Skeletal muscle satellite cell (primary cell): ENCODE measurements at regions not wholly inside any gene's neighbourhood (a gene's known extent, or its start where the extent isn't known, plus 50 kb on each side); places are given as distances from the start of the nearest gene placed in this dataset.

ENCODE experiments used
- H3K27me3 ChIP-seq: 2 replicates; pipeline ENCODE4 v1.7.0; 2013; ENCODE audit warnings: low read length; ENCODE audit not compliant: control insufficient read depth, insufficient read depth
- H3K36me3 ChIP-seq: 2 replicates; pipeline ENCODE4 v1.7.0; 2013; ENCODE audit warnings: mild to moderate bottlenecking, control low read depth, low read length; ENCODE audit not compliant: insufficient read depth
- H3K4me1 ChIP-seq: 2 replicates; pipeline ENCODE4 v1.7.0; 2013; ENCODE audit warnings: low read length; ENCODE audit not compliant: control insufficient read depth, insufficient read depth
- H3K4me2 ChIP-seq: 2 replicates; pipeline ENCODE4 v1.7.0; 2013; ENCODE audit warnings: mild to moderate bottlenecking, low read length
- H3K4me3 ChIP-seq: 2 replicates; pipeline ENCODE4 v1.7.0; 2013; ENCODE audit warnings: low read length
- H3K9ac ChIP-seq: 2 replicates; pipeline ENCODE4 v1.7.0; 2013; ENCODE audit warnings: mild to moderate bottlenecking, low read depth, low read length, moderate library complexity
- H3K9me3 ChIP-seq: replicated peaks from 2 replicates; pipeline ENCODE4 v1.7.0; 2013; ENCODE audit warnings: mild to moderate bottlenecking, control low read depth, low read length

DNA sequence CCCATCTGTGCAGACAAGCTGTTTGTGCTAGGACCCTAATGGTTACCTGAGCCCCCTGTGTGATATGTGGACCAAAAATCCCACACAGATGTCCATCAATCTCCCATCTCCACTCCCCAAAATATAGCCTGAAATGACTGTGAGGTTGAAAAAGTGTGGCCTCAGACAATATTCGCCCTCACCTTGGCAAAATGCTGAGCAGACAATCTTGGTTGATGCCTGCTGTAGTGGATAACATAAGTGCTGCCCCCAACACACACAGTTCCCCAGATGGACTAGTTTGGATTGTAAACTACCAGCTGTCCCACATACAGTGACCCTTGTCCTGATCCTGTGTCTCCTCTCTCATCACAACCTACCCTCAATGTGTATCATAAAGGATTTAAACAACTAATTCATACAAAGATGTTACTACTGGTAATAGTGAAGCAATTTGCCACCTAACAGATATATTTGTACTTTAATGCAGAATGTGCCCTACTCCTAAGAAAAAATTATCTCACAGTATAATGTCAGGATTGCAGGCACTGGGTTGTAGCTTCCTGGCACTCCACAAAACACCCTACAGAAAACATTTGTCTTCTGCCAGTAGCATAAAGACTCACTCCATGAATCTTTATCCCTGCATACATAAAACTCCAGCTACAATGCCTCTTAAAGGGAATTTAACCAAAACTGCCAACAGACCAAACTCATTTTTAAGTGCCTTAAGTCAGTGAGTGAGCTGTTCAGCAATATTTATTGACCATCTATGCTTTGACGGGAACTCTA, 161.6 kb downstream of the FBXO15 start:
- H3K4me3 ChIP-seq = no peak overlapping the region
- H3K9me3 ChIP-seq = peaks cover 14% of the 10 kb centered on the region
- H3K9ac ChIP-seq = no peak overlapping the region
- H3K36me3 ChIP-seq = no peaks in the 10 kb centered on the region
- H3K27me3 ChIP-seq = no peaks in the 10 kb centered on the region
- no peaks in the 10 kb centered on the region for H3K4me1 ChIP-seq
- H3K4me2 ChIP-seq = no peak overlapping the region

GRCh38 chr18:73983970-73984369, 163.7 kb downstream of the FBXO15 start:
- no peaks in the 10 kb centered on the region for H3K36me3 ChIP-seq
- peaks cover 12% of the 10 kb centered on the region for H3K9me3 ChIP-seq
- H3K4me2 ChIP-seq = no peak overlapping the region
- H3K4me1 ChIP-seq = no peaks in the 10 kb centered on the region
- no peak overlapping the region for H3K9ac ChIP-seq
- H3K4me3 ChIP-seq = no peak overlapping the region
- H3K27me3 ChIP-seq = no peaks in the 10 kb centered on the region

DNA sequence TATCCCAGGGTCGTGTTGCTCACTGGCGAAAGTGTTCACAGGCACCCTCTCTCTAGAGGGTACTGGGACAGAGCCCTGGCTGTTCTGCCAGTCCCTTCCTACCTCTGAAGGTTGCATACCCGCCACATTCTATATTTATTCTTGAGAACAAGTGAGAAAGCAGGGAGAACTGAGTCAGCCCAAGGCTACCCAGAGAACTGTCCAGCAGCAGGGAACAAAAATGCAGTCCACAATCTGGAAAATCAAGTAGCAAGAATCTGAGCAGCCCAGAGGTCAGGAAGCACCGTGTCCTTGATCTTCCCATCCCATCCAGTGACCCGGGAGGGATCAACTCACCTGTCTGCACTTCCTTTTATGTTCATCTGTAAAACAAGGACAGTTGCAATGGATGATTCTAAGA, 164.1 kb downstream of the FBXO15 start:
- Histone ChIP-seq H3K27me3 (no peaks in the 10 kb centered on the region), H3K4me3 (no peak overlapping the region), H3K4me2 (no peak overlapping the region), H3K36me3 (no peaks in the 10 kb centered on the region), H3K9me3 (peaks cover 16% of the 10 kb centered on the region), H3K9ac (no peak overlapping the region), H3K4me1 (no peaks in the 10 kb centered on the region)

DNA sequence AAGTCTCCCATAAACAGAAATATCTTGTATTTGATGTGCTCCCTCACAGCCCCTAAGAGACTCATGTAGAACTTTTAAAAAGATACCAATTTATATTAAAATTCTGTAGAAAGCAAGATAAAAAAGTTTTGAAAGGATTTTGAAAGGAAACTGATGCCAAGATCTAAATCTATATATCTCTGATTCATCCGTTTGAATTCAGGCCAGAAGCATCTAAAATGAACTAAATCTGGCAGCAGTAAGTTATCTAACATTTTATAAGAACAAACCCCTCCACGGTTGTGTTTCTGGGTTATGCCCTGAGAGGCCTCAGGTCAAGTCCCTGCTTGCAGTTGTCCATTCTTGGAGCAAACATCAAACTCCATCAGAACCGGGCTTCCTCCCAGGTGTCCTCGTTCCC, 165.8 kb downstream of the FBXO15 start:
- no peaks in the 10 kb centered on the region for H3K27me3 ChIP-seq
- no peaks in the 10 kb centered on the region for H3K36me3 ChIP-seq
- H3K9me3 ChIP-seq = peaks cover 24% of the 10 kb centered on the region
- H3K4me1 ChIP-seq = no peaks in the 10 kb centered on the region
- H3K4me3 ChIP-seq = no peak overlapping the region
- no peak overlapping the region for H3K9ac ChIP-seq
- no peak overlapping the region for H3K4me2 ChIP-seq

DNA sequence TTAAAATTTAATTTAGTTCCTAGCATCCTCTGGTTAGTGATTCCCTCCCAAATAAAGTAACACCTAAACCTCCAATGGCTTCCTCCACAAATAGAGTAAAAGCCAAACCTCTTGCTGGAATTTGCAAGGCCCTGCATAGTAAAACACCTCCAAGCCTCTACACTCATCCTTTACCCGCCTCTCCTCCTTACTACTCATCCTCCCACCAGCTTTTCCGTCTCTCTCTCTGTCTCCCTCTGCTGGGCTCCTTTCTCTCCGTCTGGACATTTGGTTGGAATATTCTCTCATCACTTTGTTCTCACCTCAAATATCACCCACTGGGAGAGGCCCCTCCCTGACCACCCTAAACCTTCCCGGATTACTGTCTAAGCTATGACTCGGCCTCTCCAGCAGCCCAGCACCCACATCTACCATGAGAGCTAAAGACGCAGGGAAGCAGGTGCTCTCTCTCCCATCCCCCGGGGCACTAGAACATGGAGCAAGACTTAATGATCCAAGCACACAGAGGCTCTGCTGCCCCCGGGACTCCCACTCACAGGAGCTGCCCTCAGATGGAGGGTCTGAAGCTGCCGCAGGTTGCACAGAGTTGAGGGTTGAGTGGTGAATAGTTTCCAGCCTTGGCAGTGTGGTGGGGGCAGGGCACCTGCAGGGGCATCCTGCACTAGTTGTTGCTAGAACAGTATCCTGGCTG, 167.2 kb downstream of the FBXO15 start:
- no peak overlapping the region for H3K9ac ChIP-seq
- H3K9me3 ChIP-seq = peaks cover 20% of the 10 kb centered on the region
- H3K4me3 ChIP-seq = no peak overlapping the region

GRCh38 chr18:73979742-73980141, 167.9 kb downstream of the FBXO15 start:
- Histone ChIP-seq H3K4me2 (no peak overlapping the region), H3K9ac (no peak overlapping the region), H3K36me3 (no peaks in the 10 kb centered on the region), H3K4me3 (no peak overlapping the region), H3K27me3 (no peaks in the 10 kb centered on the region), H3K9me3 (peaks cover 23% of the 10 kb centered on the region), H3K4me1 (no peaks in the 10 kb centered on the region)

More for the DNA sequence above, 167.2 kb downstream of the FBXO15 start:
- H3K4me2 ChIP-seq = no peak overlapping the region
- no peaks in the 10 kb centered on the region for H3K36me3 ChIP-seq
- H3K4me1 ChIP-seq = no peaks in the 10 kb centered on the region
- H3K27me3 ChIP-seq = no peaks in the 10 kb centered on the region

GRCh38 chr18:73976433-73976832, 171.2 kb downstream of the FBXO15 start:
- H3K4me1 ChIP-seq = no peaks in the 10 kb centered on the region
- H3K4me2 ChIP-seq = no peak overlapping the region
- H3K4me3 ChIP-seq = no peak overlapping the region
- H3K9me3 ChIP-seq = peaks cover 25% of the 10 kb centered on the region
- no peak overlapping the region for H3K9ac ChIP-seq
- no peaks in the 10 kb centered on the region for H3K27me3 ChIP-seq
- no peaks in the 10 kb centered on the region for H3K36me3 ChIP-seq

DNA sequence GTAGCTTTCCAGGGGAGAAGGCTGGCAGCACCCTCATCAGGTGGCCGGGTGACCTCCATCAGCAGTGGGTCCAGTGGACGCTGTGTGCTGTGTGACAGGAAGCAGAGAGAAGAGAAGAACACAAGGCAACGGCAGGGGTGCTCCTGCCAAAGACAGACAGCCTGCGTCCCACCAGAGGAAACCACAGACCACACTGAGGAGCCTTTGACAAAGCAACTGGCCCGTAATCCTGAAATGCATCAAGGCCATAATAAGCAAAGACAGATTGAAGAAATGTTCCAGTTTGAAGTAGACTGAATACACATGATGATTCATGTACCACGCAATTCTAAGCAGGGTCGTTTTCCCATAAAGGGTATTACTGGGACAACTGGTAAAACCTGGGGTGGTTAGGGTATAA, 172.4 kb downstream of the FBXO15 start:
- Histone ChIP-seq H3K9ac (no peak overlapping the region), H3K4me1 (no peaks in the 10 kb centered on the region), H3K4me3 (no peak overlapping the region), H3K27me3 (no peaks in the 10 kb centered on the region), H3K9me3 (peaks cover 25% of the 10 kb centered on the region), H3K36me3 (no peaks in the 10 kb centered on the region), H3K4me2 (no peak overlapping the region)

DNA sequence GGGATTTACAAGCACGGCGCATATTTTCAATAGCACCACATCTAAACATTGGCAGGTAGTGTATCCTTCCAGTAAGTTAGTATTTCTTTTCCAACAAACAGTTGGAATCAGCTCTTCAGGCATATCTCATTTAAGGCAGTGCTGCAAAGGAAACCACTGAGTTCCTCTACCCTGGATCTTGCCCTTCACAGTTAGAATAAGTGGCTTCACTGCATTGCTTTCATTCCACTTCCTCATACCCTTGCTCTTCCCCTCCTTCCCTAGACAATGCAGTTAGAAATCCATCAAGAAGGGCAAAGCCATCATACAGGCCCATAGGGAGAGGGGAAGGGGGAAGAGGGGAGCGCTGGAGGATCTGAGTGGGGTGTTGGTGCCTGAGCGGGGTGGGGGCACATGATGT, 173.7 kb downstream of the FBXO15 start:
- Histone ChIP-seq H3K27me3 (no peaks in the 10 kb centered on the region), H3K4me3 (no peak overlapping the region), H3K4me2 (no peak overlapping the region), H3K4me1 (no peaks in the 10 kb centered on the region), H3K9me3 (peaks cover 18% of the 10 kb centered on the region), H3K9ac (no peak overlapping the region), H3K36me3 (no peaks in the 10 kb centered on the region)

DNA sequence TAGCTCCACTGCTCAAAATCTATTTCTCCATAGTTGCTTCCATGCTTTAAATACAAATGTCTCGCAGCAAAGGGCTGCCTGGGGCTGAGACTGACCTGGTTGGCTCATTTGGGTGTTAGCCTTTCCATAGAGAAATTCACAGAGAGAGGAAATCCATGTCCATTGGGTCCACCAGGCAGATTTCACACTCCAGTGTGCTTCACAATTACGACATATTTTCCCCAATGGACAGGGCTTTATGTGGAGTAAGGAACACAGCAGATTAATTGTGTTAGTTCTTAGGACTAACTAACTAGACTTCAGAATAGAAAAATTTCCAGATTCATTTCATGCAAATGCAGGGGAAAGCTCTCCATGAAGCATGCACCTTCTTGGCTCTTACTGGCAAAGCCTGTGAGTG, 180.7 kb downstream of the FBXO15 start:
- no peak overlapping the region for H3K4me2 ChIP-seq

DNA sequence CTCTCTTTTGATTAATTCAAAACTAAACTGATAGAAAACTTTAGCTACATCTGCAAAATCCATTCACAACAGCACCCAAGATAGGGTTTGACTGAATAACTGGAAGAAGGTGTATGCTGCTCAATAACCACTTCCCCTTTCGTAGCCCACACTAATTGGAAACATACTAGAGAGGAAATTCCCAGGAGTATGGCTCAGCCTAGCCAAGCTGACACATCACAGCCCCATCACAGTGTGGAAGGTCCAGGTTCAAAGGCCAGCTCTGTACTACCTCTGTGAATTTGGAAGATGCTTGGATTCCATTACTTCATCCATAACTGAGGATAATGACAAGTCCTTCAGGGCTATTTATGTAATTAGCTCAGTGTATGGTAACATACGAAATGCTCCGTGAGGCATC, 185.4 kb downstream of the FBXO15 start:
- no peak overlapping the region for H3K4me2 ChIP-seq
- H3K4me3 ChIP-seq = no peak overlapping the region
- no peaks in the 10 kb centered on the region for H3K4me1 ChIP-seq
- no peaks in the 10 kb centered on the region for H3K36me3 ChIP-seq
- no peaks in the 10 kb centered on the region for H3K27me3 ChIP-seq
- peaks cover 4% of the 10 kb centered on the region for H3K9me3 ChIP-seq
- H3K9ac ChIP-seq = no peak overlapping the region

More for the DNA sequence above, 180.7 kb downstream of the FBXO15 start:
- no peak overlapping the region for H3K9ac ChIP-seq
- H3K4me3 ChIP-seq = no peak overlapping the region
- H3K27me3 ChIP-seq = no peaks in the 10 kb centered on the region
- H3K4me1 ChIP-seq = no peaks in the 10 kb centered on the region
- peaks cover 4% of the 10 kb centered on the region for H3K9me3 ChIP-seq
- no peaks in the 10 kb centered on the region for H3K36me3 ChIP-seq

DNA sequence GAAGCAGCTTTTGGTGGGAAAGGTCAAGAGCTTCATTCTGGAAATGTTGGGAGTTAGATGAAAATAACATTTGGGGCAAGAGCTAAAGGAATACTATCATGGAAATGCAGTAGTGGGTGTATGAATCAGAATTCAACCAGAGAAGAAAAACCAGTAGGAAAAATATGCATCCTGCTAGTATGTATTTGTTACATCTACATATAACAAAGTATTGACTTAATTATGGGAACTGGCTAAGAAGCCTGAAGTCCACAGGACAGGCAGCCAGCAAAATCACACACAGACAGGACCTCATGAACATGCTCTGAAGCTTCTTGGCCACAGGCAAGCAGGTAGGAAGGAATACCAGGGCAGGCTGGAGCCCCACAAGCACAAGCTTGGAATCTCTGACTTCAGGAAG, 185.8 kb downstream of the FBXO15 start:
- H3K9ac ChIP-seq = no peak overlapping the region
- no peaks in the 10 kb centered on the region for H3K4me1 ChIP-seq
- H3K9me3 ChIP-seq = peaks cover 4% of the 10 kb centered on the region
- H3K4me3 ChIP-seq = no peak overlapping the region
- no peaks in the 10 kb centered on the region for H3K27me3 ChIP-seq
- no peaks in the 10 kb centered on the region for H3K36me3 ChIP-seq
- no peak overlapping the region for H3K4me2 ChIP-seq
